ENCODE measurements at regions not wholly inside any gene's neighbourhood (a gene's known extent, or its start where the extent isn't known, plus 50 kb on each side); places are given as distances from the start of the nearest gene placed in this dataset.
A peak's percentile ranks its signal among the peaks of the same experiment; 100 is the strongest.
"Not testable (repeated sequence)": the region's sequence is repeated elsewhere in the genome, so short reads cannot be mapped to it uniquely, and the experiment has no call there.

GRCh38 chr4:104549736-104550135 lies 55.0 kb upstream of the CXXC4 start:
- DNase-seq: no peak

DNA sequence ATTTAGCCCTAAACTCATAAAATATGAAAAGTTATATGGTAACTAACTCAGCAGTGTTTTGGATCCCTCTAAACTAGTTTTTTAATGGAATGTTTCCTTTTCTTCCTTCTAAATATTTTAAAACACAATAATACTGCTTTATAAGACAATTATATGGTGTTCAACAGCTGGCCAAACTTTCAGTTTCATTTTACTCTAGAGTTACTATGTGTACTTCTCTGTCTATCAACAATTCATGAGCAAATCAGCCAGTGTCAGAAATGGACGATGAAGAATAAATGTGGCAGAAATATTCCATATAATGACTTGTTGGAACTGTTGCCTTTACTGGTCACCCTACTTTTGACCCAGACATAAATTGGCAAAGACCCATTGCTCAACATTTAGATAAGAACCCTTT lies 64.8 kb upstream of the CXXC4 start:
- no peak for DNase-seq

DNA sequence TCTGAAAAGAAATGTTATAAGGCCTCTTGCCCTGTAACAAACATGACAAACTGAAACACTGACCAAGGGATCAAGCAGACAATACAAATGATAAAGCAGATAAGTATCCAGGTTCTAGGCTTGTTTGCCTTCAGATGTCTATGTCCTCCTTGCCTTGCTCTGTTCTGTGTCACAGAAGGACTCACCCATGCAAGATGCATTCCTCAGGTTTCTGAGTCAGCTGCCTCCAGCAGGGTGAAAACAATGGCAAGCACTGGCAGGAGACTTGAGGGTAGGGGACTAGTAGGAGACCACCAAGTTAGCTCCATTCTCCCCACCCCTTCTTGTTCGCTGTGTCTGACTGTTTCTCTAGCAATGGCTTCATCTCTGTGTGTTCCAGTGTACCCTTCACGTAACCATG lies 76.6 kb upstream of the CXXC4 start:
- DNase-seq: no peak

- no peak for DNase-seq
Observed at GRCh38 chr4:104574371-104574770, 79.7 kb upstream of the CXXC4 start.

DNA sequence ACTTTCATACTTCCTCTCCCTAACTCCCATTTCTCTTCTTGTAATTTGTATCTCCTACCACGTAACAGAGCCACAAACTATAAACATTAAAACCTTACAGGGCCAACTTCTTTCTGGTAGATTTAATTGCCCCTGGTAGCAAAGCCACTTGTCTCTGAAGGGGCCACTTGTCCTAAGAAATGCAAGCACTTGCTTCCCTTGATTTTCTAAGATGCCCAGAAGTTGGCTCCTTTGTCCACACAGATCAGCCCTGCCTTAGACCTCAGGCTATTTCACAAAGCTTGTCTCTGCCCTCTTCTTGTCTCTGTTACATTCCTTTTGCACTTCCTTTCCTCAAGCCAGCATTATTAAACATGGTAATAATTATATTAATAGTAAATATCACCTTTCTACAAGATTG lies 80.6 kb upstream of the CXXC4 start:
- DNase-seq: no peak

- DNase-seq: no peak
Observed at GRCh38 chr4:104577405-104577804, 82.7 kb upstream of the CXXC4 start.

DNA sequence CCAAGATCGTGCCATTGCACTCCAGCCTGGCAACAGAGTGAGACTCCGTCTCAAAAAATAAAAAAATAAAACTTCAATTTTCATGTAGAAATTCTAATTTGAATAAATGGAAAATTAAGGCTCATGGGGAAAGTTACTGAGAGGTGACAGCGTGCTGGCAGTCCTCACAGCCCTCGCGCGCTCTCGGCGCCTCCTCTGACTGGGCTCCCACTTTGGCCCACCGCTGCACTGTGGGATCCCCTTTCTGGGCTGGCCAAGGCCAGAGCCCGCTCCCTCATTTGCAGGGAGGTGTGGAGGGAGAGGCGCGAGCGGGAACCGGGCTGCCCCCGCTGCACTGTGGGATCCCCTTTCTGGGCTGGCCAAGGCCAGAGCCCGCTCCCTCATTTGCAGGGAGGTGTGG lies 86.8 kb upstream of the CXXC4 start:
- not testable (repeated sequence) for DNase-seq

DNA sequence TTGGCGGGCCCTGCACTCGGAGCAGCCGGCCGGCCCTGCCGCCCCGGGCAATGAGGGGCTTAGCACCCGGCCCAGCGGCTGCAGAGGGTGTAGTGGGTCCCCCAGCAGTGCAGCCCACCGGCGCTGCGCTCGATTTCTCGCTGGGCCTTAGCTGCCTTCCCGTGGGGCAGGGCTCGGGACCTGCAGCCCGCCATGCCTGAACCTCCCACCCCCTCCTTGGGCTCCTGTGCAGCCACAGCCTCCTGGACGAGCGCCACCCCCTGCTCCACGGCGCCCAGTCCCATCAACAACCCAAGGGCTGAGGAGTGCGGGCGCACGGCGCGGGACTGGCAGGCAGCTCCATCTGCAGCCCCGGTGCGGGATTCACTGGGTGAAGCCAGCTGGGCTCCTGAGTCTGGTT lies 87.4 kb upstream of the CXXC4 start:
- DNase-seq: not testable (repeated sequence)

- peak; percentile 82 for DNase-seq
Observed at GRCh38 chr4:104589264-104589868, 94.7 kb upstream of the CXXC4 start.

- peak; percentile 91 for DNase-seq
Observed at GRCh38 chr4:104591510-104591911, 96.8 kb upstream of the CXXC4 start.

- peak; percentile 10 for DNase-seq
Observed at GRCh38 chr4:104592183-104592582, 97.5 kb upstream of the CXXC4 start.

DNA sequence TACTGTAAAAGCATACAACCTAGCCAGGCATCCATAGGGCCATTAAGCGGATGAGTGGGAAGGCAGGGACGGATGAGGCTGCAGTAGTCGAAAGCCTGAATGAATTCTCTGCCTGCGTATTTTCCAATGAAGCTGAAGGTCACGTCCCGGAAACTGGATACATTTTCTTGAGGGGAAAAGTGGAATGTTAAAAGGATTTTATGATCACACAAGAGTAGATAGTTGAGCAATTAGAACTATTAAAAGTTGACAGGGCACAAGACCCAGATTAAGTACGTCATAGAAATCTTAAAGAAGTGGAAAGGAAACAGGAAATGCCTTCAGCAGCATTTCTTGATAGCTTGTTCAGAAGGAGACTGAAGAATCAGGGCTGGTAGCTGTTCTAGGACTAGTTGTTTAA lies 98.3 kb upstream of the CXXC4 start:
- peak; percentile 43 for DNase-seq

DNA sequence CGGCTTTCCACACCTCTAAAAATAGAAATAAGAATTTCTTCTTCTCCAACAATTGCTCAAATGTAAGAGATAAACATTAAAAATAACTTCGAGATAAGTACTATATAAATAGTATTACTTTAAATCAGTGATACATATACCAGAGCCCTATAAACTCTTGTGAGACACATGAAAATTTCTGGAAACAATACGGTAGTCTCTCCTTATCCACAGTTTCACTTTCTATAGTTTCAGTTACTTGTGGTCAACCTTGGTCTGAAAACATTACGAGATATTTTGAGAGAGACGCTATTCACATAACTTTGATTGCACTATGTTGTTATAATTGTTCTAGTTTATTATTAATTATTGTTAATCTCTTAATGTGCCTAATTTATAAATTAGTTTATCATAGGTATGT lies 101.5 kb upstream of the CXXC4 start:
- no peak for DNase-seq

- DNase-seq: no peak
Observed at GRCh38 chr4:104615496-104615895, 120.8 kb upstream of the CXXC4 start.

GRCh38 chr4:104615926-104616325 lies 121.2 kb upstream of the CXXC4 start:
- DNase-seq: no peak

DNA sequence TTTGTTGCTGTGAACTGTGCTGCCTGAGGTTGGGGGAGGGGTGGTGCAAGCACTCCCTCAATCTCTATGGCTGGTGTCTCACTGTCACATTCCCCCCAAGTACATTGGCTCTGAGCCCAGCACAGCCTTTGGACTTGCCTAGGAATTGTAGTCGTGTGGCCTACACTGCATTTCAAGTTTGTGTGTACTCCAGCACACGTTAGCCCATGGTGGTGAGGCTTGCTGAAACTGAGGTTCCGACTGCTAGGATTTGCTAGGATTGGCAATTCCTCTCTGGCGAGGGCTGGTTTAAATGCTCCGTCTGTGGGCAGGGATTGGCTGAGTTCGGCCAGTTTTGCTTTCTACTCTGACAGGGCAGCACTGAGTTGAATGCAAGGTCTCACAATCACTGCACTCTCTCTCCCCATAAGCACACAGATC lies 121.7 kb upstream of the CXXC4 start:
- peak; percentile 39 for DNase-seq

- no peak for DNase-seq
Observed at GRCh38 chr4:104625706-104626105, 131.0 kb upstream of the CXXC4 start.

- no peak for DNase-seq
Observed at GRCh38 chr4:104629601-104630000, 134.9 kb upstream of the CXXC4 start.

DNA sequence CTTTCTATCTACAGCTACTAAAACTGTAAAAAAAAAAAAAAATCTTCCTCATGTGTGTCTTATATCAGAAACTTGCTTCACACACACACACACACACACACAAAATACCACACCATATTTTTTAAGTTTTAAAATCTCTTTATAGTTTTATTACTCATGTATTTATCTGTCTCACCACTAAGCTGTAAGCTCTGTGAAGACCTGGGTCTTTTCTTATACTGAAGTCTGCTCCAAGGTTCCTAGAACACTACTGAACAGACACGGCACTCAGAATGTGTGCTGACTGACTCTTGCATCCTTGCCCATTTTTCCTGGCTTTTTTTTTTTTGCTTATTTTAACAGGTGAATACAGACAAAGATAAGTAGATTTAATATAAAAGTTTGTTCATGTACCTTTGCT lies 135.6 kb upstream of the CXXC4 start:
- DNase-seq: no peak

DNA sequence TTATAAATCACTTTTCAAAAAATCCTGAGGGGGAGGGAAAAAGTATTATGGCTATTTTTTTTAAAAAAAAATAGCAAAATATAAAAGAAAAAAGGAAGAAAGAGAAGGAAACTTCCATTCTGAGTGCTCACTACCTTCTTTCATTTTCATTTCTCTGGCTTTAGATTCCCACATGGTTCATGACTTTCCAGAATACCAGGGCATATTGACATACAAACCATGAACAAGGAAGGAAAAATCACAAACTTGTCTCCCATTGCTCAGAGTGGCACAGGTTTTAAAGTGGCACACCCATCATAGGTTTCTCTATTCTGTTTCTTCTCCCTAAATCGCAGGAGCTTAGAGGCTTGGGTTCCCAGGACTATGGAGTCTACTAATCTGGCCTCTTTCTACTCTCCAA lies 136.3 kb upstream of the CXXC4 start:
- no peak for DNase-seq

DNA sequence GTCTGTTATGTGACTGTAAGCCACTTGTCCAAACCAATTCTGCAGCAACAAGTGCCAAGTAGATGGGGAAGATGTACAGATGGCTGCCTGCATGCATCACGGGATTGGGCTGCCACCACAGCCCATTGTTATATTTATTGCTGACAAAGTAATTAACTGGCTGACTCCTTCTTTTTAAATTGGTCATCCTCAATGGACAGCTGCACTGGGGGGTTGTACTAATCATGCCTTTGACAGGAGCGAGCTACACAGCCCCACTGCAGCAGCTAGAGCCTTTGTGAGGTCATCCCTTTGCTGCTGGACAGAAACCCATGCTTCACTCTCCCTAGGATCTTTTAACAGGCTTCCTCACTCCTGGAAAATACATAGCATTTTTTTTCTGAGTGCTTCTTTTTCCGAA lies 146.7 kb upstream of the CXXC4 start:
- DNase-seq: no peak

DNA sequence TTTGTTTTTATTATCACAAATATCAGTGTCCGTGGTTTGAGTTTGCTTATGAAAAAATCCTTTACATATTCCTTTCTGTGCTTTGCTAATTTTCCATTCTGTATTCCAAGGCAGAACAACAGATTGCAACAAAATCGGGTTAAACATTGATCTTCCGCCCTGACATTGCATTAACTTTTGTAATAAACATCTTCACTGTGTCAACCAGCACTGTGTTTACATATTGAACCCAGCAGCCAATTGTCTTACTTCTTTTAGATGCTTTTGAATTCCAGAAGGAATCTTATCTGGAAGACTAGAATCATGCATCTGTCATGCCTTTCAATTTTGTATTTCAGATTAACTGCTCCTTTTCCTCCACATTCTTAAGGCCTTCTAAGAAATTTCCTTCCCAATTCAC lies 147.8 kb upstream of the CXXC4 start:
- no peak for DNase-seq

GRCh38 chr4:104643805-104644204 lies 149.1 kb upstream of the CXXC4 start:
- DNase-seq: no peak

GRCh38 chr4:104649631-104650030 lies 154.9 kb upstream of the CXXC4 start:
- no peak for DNase-seq

DNA sequence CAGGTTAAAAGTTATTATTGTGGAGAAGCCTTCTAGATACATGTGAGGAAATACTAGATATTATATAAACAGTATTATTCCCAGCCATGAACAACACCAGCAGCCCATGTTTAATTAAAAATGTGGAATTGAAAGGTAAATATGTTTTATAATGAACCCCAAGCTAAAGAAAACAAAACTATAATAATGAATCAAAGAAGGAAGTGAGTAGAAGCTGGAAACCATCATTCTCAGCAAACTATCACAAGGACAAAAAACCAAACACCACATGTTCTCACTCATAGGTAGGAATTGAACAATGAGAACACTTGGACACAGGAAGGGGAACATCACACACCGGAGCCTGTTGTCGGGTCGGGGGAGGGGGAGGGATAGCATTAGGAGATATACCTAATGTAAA lies 167.6 kb upstream of the CXXC4 start:
- not testable (repeated sequence) for DNase-seq

GRCh38 chr4:104677116-104677515 lies 182.4 kb upstream of the CXXC4 start:
- peak; percentile 73 for DNase-seq
